ENCODE measurements at regions not wholly inside any gene's neighbourhood (a gene's known extent, or its start where the extent isn't known, plus 50 kb on each side); places are given as distances from the start of the nearest gene placed in this dataset.

GRCh38 chr1:105172788-105173187 lies 1423.1 kb downstream of the AMY1C start:
- TF ChIP-seq ZBTB40 (IDR thresholded peaks at IDR 0.05; ENCODE audit: borderline replicate concordance) (no peak), CBX3 (IDR thresholded peaks at IDR 0.05; ENCODE audit: borderline replicate concordance, low read depth) (no peak), JUNB (IDR thresholded peaks at IDR 0.05) (no peak), YY1 (IDR thresholded peaks at IDR 0.05; ENCODE audit: low read depth, low read length) (no peak), POLR2A (IDR thresholded peaks at IDR 0.05; ENCODE audit: low read depth, low read length) (no peak), PKNOX1 (IDR thresholded peaks at IDR 0.05) (no peak), REST (IDR thresholded peaks at IDR 0.05; ENCODE audit: low read depth, low read length) (no peak), STAT1 (conservative IDR thresholded peaks at IDR 0.05) (no peak), CTCF (IDR thresholded peaks at IDR 0.05 in 2 of 3, conservative IDR thresholded peaks at IDR 0.05 in 1 of 3; ENCODE audit: control insufficient read depth in 2 of 3, extremely low read depth in 1 of 3, insufficient read depth in 1 of 3, low read depth in 3 of 3, low read length in 3 of 3) (no peak), CEBPB (IDR thresholded peaks at IDR 0.05; ENCODE audit: borderline replicate concordance in 1 of 2, low read depth in 2 of 2, low read length in 2 of 2) (no peak)

All from GM12878 (cell line).